ENCODE measurements at regions not wholly inside any gene's neighbourhood (a gene's known extent, or its start where the extent isn't known, plus 50 kb on each side); places are given as distances from the start of the nearest gene placed in this dataset.
A peak's percentile ranks its signal among the peaks of the same experiment; 100 is the strongest.
"Not testable (repeated sequence)": the region's sequence is repeated elsewhere in the genome, so short reads cannot be mapped to it uniquely, and the experiment has no call there.

- no peak for TF ChIP-seq CTCF (IDR thresholded peaks at IDR 0.05; ENCODE audit: control insufficient read depth, extremely low read depth, insufficient read depth)
- no peak overlapping the region for H3K4me3 ChIP-seq (ENCODE audit: low read depth, low read length)
- DNase-seq (ENCODE audit: low read depth) = peak; percentile 50
Observed at GRCh38 chr4:52425751-52426326, 233.3 kb downstream of the USP46 start.

GRCh38 chr4:52431410-52431809, 227.7 kb downstream of the USP46 start:
- no peak overlapping the region for H3K4me3 ChIP-seq (ENCODE audit: low read depth, low read length)
- no peak for TF ChIP-seq CTCF (IDR thresholded peaks at IDR 0.05; ENCODE audit: control insufficient read depth, extremely low read depth, insufficient read depth)

GRCh38 chr4:52431869-52432268, 227.2 kb downstream of the USP46 start:
- H3K4me3 ChIP-seq (ENCODE audit: low read depth, low read length) = no peak overlapping the region

More at GRCh38 chr4:52431410-52431809, 227.7 kb downstream of the USP46 start:
- no peak for DNase-seq (ENCODE audit: low read depth)

GRCh38 chr4:52442524-52442923, 216.6 kb downstream of the USP46 start:
- not testable (repeated sequence) for H3K4me3 ChIP-seq (ENCODE audit: low read depth, low read length); DNase-seq (ENCODE audit: low read depth)

More at GRCh38 chr4:52431869-52432268, 227.2 kb downstream of the USP46 start:
- no peak for DNase-seq (ENCODE audit: low read depth)
- TF ChIP-seq CTCF (IDR thresholded peaks at IDR 0.05; ENCODE audit: control insufficient read depth, extremely low read depth, insufficient read depth) = no peak

GRCh38 chr4:52472444-52472843, 186.7 kb downstream of the USP46 start:
- no peak overlapping the region for H3K4me3 ChIP-seq (ENCODE audit: low read depth, low read length)
- DNase-seq (ENCODE audit: low read depth) = no peak
- no peak for TF ChIP-seq CTCF (IDR thresholded peaks at IDR 0.05; ENCODE audit: control insufficient read depth, extremely low read depth, insufficient read depth)

- DNase-seq (ENCODE audit: low read depth) = no peak
- no peak for TF ChIP-seq CTCF (IDR thresholded peaks at IDR 0.05; ENCODE audit: control insufficient read depth, extremely low read depth, insufficient read depth)
- H3K4me3 ChIP-seq (ENCODE audit: low read depth, low read length) = no peak overlapping the region
Observed at GRCh38 chr4:52477191-52477780, 181.8 kb downstream of the USP46 start.

GRCh38 chr4:52483186-52483890, 175.8 kb downstream of the USP46 start:
- TF ChIP-seq CTCF (IDR thresholded peaks at IDR 0.05; ENCODE audit: control insufficient read depth, extremely low read depth, insufficient read depth) = no peak
- no peak overlapping the region for H3K4me3 ChIP-seq (ENCODE audit: low read depth, low read length)
- no peak for DNase-seq (ENCODE audit: low read depth)
